ENCODE measurements at regions not wholly inside any gene's neighbourhood (a gene's known extent, or its start where the extent isn't known, plus 50 kb on each side); places are given as distances from the start of the nearest gene placed in this dataset.

- TF ChIP-seq DR1 (CRISPR knock-in tag; IDR thresholded peaks at IDR 0.05) (no peak), SRSF9 (IDR thresholded peaks at IDR 0.05; ENCODE audit: borderline replicate concordance, insufficient read depth, low read depth, low read length, poor library complexity, severe bottlenecking) (no peak), ZNF710 (CRISPR knock-in tag; IDR thresholded peaks at IDR 0.05; ENCODE audit: borderline replicate concordance) (peak; percentile 71; the same call in 1 of the 2 replicates), ATF1 (CRISPR knock-in tag; IDR thresholded peaks at IDR 0.05) (peak; percentile 11; the same call in 1 of the 2 replicates), EEA1 (CRISPR knock-in tag; IDR thresholded peaks at IDR 0.05; ENCODE audit: borderline replicate concordance) (no peak), ZNF543 (CRISPR knock-in tag; IDR thresholded peaks at IDR 0.05) (no peak), HNRNPH1 (optimal IDR thresholded peaks at IDR 0.05; ENCODE audit: low read depth, low read length) (no peak), MZF1 (CRISPR knock-in tag; IDR thresholded peaks at IDR 0.05; ENCODE audit: borderline replicate concordance) (no peak), ZNF784 (CRISPR knock-in tag; IDR thresholded peaks at IDR 0.05; ENCODE audit: borderline replicate concordance) (no peak), JUN (CRISPR knock-in tag; IDR thresholded peaks at IDR 0.05) (no peak), TBX2 (CRISPR knock-in tag; IDR thresholded peaks at IDR 0.05; ENCODE audit: borderline replicate concordance) (0 out of 2 replicates have a peak, but pooled peaks have one; percentile 35), SMARCC2 (IDR thresholded peaks at IDR 0.05) (no peak), HNF4A (CRISPR knock-in tag; IDR thresholded peaks at IDR 0.05) (peak; percentile 40; the same call in 1 of the 2 replicates), AKNA (CRISPR knock-in tag; IDR thresholded peaks at IDR 0.05; ENCODE audit: borderline replicate concordance) (no peak), PTBP1 (IDR thresholded peaks at IDR 0.05; ENCODE audit: low read depth, low read length, poor library complexity, severe bottlenecking) (no peak), ZBTB44 (CRISPR knock-in tag; IDR thresholded peaks at IDR 0.05) (no peak), ZNF24 (IDR thresholded peaks at IDR 0.05) (no peak), ETV5 (CRISPR knock-in tag; IDR thresholded peaks at IDR 0.05; ENCODE audit: borderline replicate concordance) (peak; percentile 7; the same call in 1 of the 2 replicates), ZNF253 (CRISPR knock-in tag; IDR thresholded peaks at IDR 0.05; ENCODE audit: borderline replicate concordance) (no peak), ZMYM2 (CRISPR knock-in tag; IDR thresholded peaks at IDR 0.05) (no peak), KDM6A (CRISPR knock-in tag; IDR thresholded peaks at IDR 0.05; ENCODE audit: low read depth) (peak; percentile 56; the same call in 1 of the 2 replicates), ZBTB7B (CRISPR knock-in tag; IDR thresholded peaks at IDR 0.05) (no peak)
These were observed 105.1 kb upstream of the ADGRF1 start (continued) for GRCh38 chr6:47147175-47147727.
